ENCODE measurements at regions not wholly inside any gene's neighbourhood (a gene's known extent, or its start where the extent isn't known, plus 50 kb on each side); places are given as distances from the start of the nearest gene placed in this dataset.

- ATAC-seq (no peak), DNase-seq (no peak)
- intact Hi-C loops (cut with DNase I) = no loop called here
Measured at GRCh38 chr16:54418903-54419302, 132.3 kb upstream of the IRX3 start.

GRCh38 chr16:54417384-54417783 lies 130.8 kb upstream of the IRX3 start:
- DNase-seq (no peak), ATAC-seq (no peak)
- intact Hi-C loops (cut with DNase I) = no loop called here

- intact Hi-C loops (cut with DNase I) = no loop called here
- ATAC-seq (no peak), DNase-seq (no peak)
Measured at GRCh38 chr16:54414671-54415070, 128.1 kb upstream of the IRX3 start.

- peak; percentile 40 to 88 for ATAC-seq
Measured at GRCh38 chr16:54412777-54413455, 126.3 kb upstream of the IRX3 start.

GRCh38 chr16:54412037-54412436 lies 125.5 kb upstream of the IRX3 start:
- ATAC-seq = no peak
- intact Hi-C loops (cut with DNase I) = no loop called here
- no peak for DNase-seq

More at GRCh38 chr16:54412777-54413455, 126.3 kb upstream of the IRX3 start:
- intact Hi-C loops (cut with DNase I) = no loop called here
- no peak for DNase-seq

- peak; percentile 35 to 79 for ATAC-seq
- intact Hi-C loops (cut with DNase I) = no loop called here
- peak; percentile 56 for DNase-seq
Measured at GRCh38 chr16:54411544-54411943, 125.0 kb upstream of the IRX3 start.

GRCh38 chr16:54409982-54410381 lies 123.4 kb upstream of the IRX3 start:
- no peak for DNase-seq
- intact Hi-C loops (cut with DNase I) = no loop called here
- ATAC-seq = no peak

GRCh38 chr16:54407596-54407995 lies 121.0 kb upstream of the IRX3 start:
- DNase-seq (no peak), ATAC-seq (no peak)
- intact Hi-C loops (cut with DNase I) = no loop called here

- no peak for DNase-seq
- intact Hi-C loops (cut with DNase I) = no loop called here
- no peak for ATAC-seq
Measured at GRCh38 chr16:54405478-54405877, 118.9 kb upstream of the IRX3 start.

- ATAC-seq (no peak), DNase-seq (no peak)
- intact Hi-C loops (cut with DNase I) = no loop called here
Measured at GRCh38 chr16:54403580-54403979, 117.0 kb upstream of the IRX3 start.

GRCh38 chr16:54402873-54403272 lies 116.3 kb upstream of the IRX3 start:
- DNase-seq (no peak), ATAC-seq (peak in 1 of 2 donors; percentile 30)
- intact Hi-C loops (cut with DNase I) = no loop called here

GRCh38 chr16:54402270-54402669 lies 115.7 kb upstream of the IRX3 start:
- DNase-seq (peak; percentile 65), ATAC-seq (peak; percentile 93 to 95)
- intact Hi-C loops (cut with DNase I) = no loop called here

GRCh38 chr16:54400261-54400660 lies 113.7 kb upstream of the IRX3 start:
- ATAC-seq (peak in 1 of 2 donors; percentile 61), DNase-seq (no peak)
- intact Hi-C loops (cut with DNase I) = no loop called here

- ATAC-seq = no peak
- DNase-seq = no peak
- intact Hi-C loops (cut with DNase I) = no loop called here
Measured at GRCh38 chr16:54398986-54399385, 112.4 kb upstream of the IRX3 start.

- ATAC-seq (no peak), DNase-seq (no peak)
- intact Hi-C loops (cut with DNase I) = no loop called here
Measured at GRCh38 chr16:54397838-54398237, 111.3 kb upstream of the IRX3 start.

- no peak for ATAC-seq
- no peak for DNase-seq
- intact Hi-C loops (cut with DNase I) = no loop called here
Measured at GRCh38 chr16:54397190-54397835, 110.7 kb upstream of the IRX3 start.

- ATAC-seq (no peak), DNase-seq (no peak)
- intact Hi-C loops (cut with DNase I) = no loop called here
Measured at GRCh38 chr16:54389836-54390494, 103.4 kb upstream of the IRX3 start.

GRCh38 chr16:54385141-54385540 lies 98.6 kb upstream of the IRX3 start:
- intact Hi-C loops (cut with DNase I) = no loop called here
- ATAC-seq (no peak), DNase-seq (no peak)

GRCh38 chr16:54381601-54382313 lies 95.2 kb upstream of the IRX3 start:
- no peak for DNase-seq
- intact Hi-C loops (cut with DNase I) = no loop called here
- ATAC-seq = no peak

- intact Hi-C loops (cut with DNase I) = no loop called here
- no peak for ATAC-seq
- DNase-seq = no peak
Measured at GRCh38 chr16:54375071-54375470, 88.5 kb upstream of the IRX3 start.
